Breast epithelium (tissue), 4 donors: ENCODE measurements at regions not wholly inside any gene's neighbourhood (a gene's known extent, or its start where the extent isn't known, plus 50 kb on each side); places are given as distances from the start of the nearest gene placed in this dataset.

Experiments
- DNase-seq, 2 donors: peaks; one replicate each; pipeline ENCODE4 v3.0.0-alpha.2; 2019; ENCODE audit warnings: low spot score in 2 of 2
- H3K27ac ChIP-seq, 2 donors: fragments of 200-600 bp; sonication (generic) in 1 of 2; one replicate each; pipeline ENCODE4 v1.5.1; 2016 to 2019; ENCODE audit warnings: mild to moderate bottlenecking in 1 of 2
- H3K27me3 ChIP-seq, 2 donors: fragments of 200-600 bp; sonication (generic) in 1 of 2; one replicate each; pipeline versions ENCODE4 v1.5.1 to v1.6.0; 2017 to 2019; ENCODE audit warnings: control low read depth in 1 of 2, mild to moderate bottlenecking in 1 of 2
- H3K36me3 ChIP-seq: fragments of 200-600 bp; one replicate; pipeline ENCODE4 v1.5.1; 2019
- H3K4me1 ChIP-seq, 2 donors: fragments of 200-600 bp; sonication (generic); one replicate each; pipeline ENCODE4 v1.5.1; 2016 to 2019; ENCODE audit warnings: control low read depth in 1 of 2
- H3K4me3 ChIP-seq, 3 donors: fragments of 200-600 bp; sonication (generic); 1 replicate in 2 of 3; 2 replicates in 1 of 3; pipeline ENCODE4 v1.5.1; 2016 to 2019; ENCODE audit warnings: mild to moderate bottlenecking in 3 of 3, moderate library complexity in 2 of 3
- H3K9me3 ChIP-seq, 2 donors: fragments of 200-600 bp; sonication (generic) in 1 of 2; one replicate each; pipeline ENCODE4 v1.5.1; 2016 to 2019; ENCODE audit warnings: control low read depth in 1 of 2
- POLR2A ChIP-seq: fragments of 450-650 bp; IDR thresholded peaks from one replicate; pipeline ENCODE4 v1.6.1; 2016; ENCODE audit warnings: antibody characterized with exemption, mild to moderate bottlenecking, moderate library complexity
- POLR2AphosphoS5 ChIP-seq, 3 donors: sonication (generic); formaldehyde crosslinking; IDR thresholded peaks; one replicate each; pipeline ENCODE4 v1.6.1; 2017; ENCODE audit warnings: antibody characterized with exemption in 3 of 3
- intact Hi-C: fragments of 100-400 bp; cut with DNase I; formaldehyde crosslinking; loops from one replicate; pipeline ENCODE4 v1.15.1; 2023; ENCODE audit warnings: low total_unique reads
- TF ChIP-seq, protein P1 (sequence below), 3 donors: fragments of 450-650 bp; IDR thresholded peaks; one replicate each; pipeline ENCODE4 v1.5.1; 2016 to 2017; ENCODE audit warnings: antibody characterized with exemption in 3 of 3, mild to moderate bottlenecking in 3 of 3, moderate library complexity in 3 of 3

DNA sequence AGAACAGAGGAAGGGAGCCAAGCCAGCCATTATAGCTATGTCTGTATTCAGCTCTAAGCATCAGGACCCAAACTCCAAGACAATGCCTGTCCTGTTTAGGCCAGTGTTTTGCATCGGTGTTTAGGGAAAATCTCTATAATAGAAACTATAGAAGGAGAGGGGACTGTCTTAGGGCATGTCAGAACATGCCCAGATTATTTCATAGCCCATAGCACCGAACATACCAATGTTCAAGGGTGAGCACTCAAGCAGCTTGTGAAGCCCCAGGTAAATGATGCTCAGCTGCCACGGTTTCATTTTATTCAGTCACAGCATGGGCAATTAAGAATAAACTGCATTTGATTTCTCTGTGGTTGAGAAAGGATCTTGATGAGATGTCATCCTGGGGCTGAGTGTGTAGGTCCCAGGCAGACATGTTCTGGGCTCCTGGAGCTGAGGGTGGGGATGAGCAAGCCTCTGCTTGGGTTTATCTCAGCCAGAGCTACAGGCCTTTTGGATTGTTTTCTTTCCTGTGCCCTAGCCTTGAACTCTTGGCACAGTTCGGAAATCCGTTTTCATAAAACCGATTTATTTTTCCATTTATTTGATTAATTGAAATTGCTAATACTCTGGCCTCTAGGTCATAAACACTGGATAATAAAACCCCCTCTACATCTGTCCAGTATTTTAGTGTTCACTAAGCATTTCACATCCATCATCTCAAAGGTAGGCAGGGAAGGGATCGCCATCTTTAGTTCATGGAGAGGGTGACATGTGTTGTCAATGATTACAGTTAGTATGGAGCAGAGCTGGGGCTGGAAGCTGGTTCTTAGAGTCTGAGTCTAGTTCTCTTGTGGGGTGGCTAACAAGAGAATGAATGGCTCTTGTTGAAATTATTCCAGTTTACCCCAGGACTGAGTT is 290.7 kb upstream of the ASIC2 start:
- no peak overlapping the region for H3K27ac ChIP-seq
- no peaks in the 10 kb centered on the region for H3K27me3 ChIP-seq
- no peaks in the 10 kb centered on the region for H3K4me1 ChIP-seq
- intact Hi-C loops = no loop called here
- no peaks in the 10 kb centered on the region for H3K36me3 ChIP-seq
- no peak overlapping the region for H3K4me3 ChIP-seq
- no peak for TF ChIP-seq POLR2AphosphoS5 (IDR thresholded peaks at IDR 0.05)
- no peak for TF ChIP-seq POLR2A
- TF ChIP-seq, protein P1, sequence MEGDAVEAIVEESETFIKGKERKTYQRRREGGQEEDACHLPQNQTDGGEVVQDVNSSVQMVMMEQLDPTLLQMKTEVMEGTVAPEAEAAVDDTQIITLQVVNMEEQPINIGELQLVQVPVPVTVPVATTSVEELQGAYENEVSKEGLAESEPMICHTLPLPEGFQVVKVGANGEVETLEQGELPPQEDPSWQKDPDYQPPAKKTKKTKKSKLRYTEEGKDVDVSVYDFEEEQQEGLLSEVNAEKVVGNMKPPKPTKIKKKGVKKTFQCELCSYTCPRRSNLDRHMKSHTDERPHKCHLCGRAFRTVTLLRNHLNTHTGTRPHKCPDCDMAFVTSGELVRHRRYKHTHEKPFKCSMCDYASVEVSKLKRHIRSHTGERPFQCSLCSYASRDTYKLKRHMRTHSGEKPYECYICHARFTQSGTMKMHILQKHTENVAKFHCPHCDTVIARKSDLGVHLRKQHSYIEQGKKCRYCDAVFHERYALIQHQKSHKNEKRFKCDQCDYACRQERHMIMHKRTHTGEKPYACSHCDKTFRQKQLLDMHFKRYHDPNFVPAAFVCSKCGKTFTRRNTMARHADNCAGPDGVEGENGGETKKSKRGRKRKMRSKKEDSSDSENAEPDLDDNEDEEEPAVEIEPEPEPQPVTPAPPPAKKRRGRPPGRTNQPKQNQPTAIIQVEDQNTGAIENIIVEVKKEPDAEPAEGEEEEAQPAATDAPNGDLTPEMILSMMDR (IDR thresholded peaks at IDR 0.05) = no peak
- no peak for DNase-seq
- H3K9me3 ChIP-seq = no peaks in the 10 kb centered on the region

DNA sequence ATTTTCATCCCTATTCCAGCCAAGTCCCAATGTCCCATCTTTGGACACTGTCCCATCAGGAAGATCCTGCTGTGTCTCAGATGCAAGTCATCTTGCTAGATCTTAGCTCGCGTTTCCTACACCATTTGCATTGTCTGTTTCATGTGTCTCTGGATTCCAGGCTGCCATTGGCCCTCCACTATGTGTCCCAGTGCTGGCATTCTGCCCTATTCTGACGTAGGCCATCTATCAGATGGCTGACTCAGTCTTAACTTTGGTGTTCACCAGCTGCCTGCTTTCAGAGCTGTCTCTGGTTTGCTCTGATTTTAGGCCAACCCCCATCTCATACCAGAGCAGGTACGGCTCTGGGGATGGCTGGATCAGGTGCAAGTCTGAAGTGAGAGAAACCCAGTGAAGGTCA is 300.9 kb upstream of the ASIC2 start:
- Histone ChIP-seq H3K4me1 (no peaks in the 10 kb centered on the region), H3K27me3 (peaks cover 0 to 5% of the 10 kb centered on the region in 2 donors), H3K36me3 (no peaks in the 10 kb centered on the region), H3K27ac (no peak overlapping the region), H3K9me3 (no peaks in the 10 kb centered on the region), H3K4me3 (no peak overlapping the region)
- no peak for DNase-seq
- TF ChIP-seq POLR2AphosphoS5 (IDR thresholded peaks at IDR 0.05) (no peak), POLR2A (no peak)
- TF ChIP-seq, protein P1 (IDR thresholded peaks at IDR 0.05) = no peak
- intact Hi-C loops = loop anchor here (10.0 kb wide), 1 partner anchor 269 kb away; no protein-coding TSS in a partner anchor

DNA sequence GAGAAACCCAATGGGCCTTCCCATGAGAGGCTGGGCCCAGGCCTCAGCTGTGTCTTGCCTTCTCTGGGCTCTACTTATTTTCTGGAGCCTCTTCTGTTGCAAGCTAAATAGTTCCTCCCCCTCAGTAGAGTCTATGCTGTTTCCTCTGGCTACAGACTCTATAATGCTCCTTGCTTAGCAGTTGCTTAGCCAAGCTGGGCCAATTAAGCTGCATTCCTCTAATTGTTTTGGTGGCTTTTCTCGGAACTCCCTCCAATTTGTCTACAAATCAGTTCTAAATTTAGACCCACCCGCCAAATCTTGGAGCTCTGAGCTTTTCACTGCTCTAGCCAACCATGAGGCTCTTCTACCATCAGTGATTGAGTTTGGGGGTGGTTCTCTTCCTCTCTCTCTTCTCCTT is 302.7 kb upstream of the ASIC2 start:
- H3K36me3 ChIP-seq = no peaks in the 10 kb centered on the region
- DNase-seq = peak in 1 of 2 donors; percentile 21
- H3K27ac ChIP-seq = no peak overlapping the region
- TF ChIP-seq POLR2AphosphoS5 (IDR thresholded peaks at IDR 0.05) = no peak
- no peak for TF ChIP-seq POLR2A
- no peaks in the 10 kb centered on the region for H3K9me3 ChIP-seq
- H3K4me3 ChIP-seq = no peak overlapping the region
- H3K27me3 ChIP-seq = no peaks in the 10 kb centered on the region
- intact Hi-C loops = loop anchor here (10.0 kb wide), 1 partner anchor 271 kb away; no protein-coding TSS in a partner anchor
- H3K4me1 ChIP-seq = no peaks in the 10 kb centered on the region

DNA sequence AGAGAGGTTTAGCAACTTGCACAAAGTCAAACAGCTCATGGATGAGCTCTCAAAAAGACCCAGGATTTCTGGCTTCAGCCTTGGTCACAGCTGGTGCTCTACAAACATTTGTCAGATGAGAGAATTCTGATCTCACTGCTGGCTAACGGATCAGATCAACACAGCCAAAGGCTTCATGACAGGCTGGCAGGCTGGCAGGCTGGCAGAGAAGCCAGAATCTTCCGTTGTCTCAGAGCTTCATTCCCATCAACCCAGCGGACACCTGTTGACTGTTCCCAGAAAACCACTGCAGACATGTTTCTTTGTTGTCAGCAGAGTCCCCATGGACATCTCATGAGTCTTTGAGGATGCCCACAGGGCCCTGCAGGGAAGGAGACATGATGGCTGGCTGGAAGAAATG is 303.8 kb upstream of the ASIC2 start:
- Histone ChIP-seq H3K4me1 (no peaks in the 10 kb centered on the region), H3K27ac (no peak overlapping the region), H3K27me3 (no peaks in the 10 kb centered on the region), H3K4me3 (no peak overlapping the region), H3K9me3 (no peaks in the 10 kb centered on the region), H3K36me3 (no peaks in the 10 kb centered on the region)
- TF ChIP-seq POLR2A (no peak), POLR2AphosphoS5 (IDR thresholded peaks at IDR 0.05) (no peak)
- TF ChIP-seq, protein P1 (IDR thresholded peaks at IDR 0.05) = no peak
- DNase-seq = no peak
- intact Hi-C loops = loop anchor here (10.0 kb wide), 1 partner anchor 272 kb away; no protein-coding TSS in a partner anchor

DNA sequence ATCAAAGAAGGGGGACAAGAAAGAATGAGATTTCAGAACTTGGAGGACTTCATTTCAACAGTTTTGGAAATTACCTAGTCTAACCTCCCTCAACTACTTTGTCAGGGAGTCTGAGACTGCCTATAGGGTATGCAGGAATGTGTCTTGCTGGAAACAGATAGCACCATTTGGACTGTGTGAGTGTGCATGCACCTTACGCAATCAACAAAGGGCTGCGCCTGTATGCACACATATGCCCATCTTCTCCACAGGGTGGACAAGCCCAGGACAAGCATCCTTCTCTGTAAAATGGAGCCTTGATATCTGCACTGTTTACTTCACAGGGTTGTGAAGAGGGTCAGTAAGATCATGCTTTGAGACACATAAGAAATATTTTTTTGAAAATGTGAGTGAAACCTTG is 305.7 kb upstream of the ASIC2 start:
- intact Hi-C loops = loop anchor here (10.0 kb wide), 1 partner anchor 274 kb away; no protein-coding TSS in a partner anchor
- no peaks in the 10 kb centered on the region for H3K4me1 ChIP-seq
- no peaks in the 10 kb centered on the region for H3K9me3 ChIP-seq
- no peaks in the 10 kb centered on the region for H3K36me3 ChIP-seq
- TF ChIP-seq POLR2AphosphoS5 (IDR thresholded peaks at IDR 0.05) (no peak), POLR2A (no peak)
- TF ChIP-seq, protein P1 (IDR thresholded peaks at IDR 0.05) = no peak
- H3K27ac ChIP-seq = no peak overlapping the region
- DNase-seq = no peak
- no peak overlapping the region for H3K4me3 ChIP-seq
- H3K27me3 ChIP-seq = no peaks in the 10 kb centered on the region
